Lower lobe of right lung (tissue), 2 donors: ENCODE measurements at regions not wholly inside any gene's neighbourhood (a gene's known extent, or its start where the extent isn't known, plus 50 kb on each side); places are given as distances from the start of the nearest gene placed in this dataset.

ENCODE experiments used
- ATAC-seq, 2 donors: fragments of 200-7000 bp; cut with Tn5 transposase; one replicate each; pipeline ENCODE4 v1.9.1; 2020 to 2022; ENCODE audit warnings: mild to moderate bottlenecking in 2 of 2, moderate library complexity in 2 of 2
- DNase-seq: peaks from one replicate; pipeline ENCODE4 v3.0.0-alpha.2; 2020
- H3K27ac ChIP-seq: fragments of 200-600 bp; one replicate; pipeline ENCODE4 v1.8.0; 2022
- H3K27me3 ChIP-seq: fragments of 200-600 bp; one replicate; pipeline ENCODE4 v1.8.0; 2022; ENCODE audit warnings: low read depth
- H3K36me3 ChIP-seq: fragments of 200-600 bp; one replicate; pipeline ENCODE4 v1.8.0; 2022; ENCODE audit warnings: mild to moderate bottlenecking
- H3K4me1 ChIP-seq: fragments of 200-600 bp; one replicate; pipeline ENCODE4 v1.8.0; 2022
- H3K4me3 ChIP-seq: fragments of 200-600 bp; one replicate; pipeline ENCODE4 v1.8.0; 2022; ENCODE audit warnings: mild to moderate bottlenecking
- H3K9me3 ChIP-seq: fragments of 200-600 bp; one replicate; pipeline ENCODE4 v1.8.0; 2022
- intact Hi-C: fragments of 100-400 bp; cut with DNase I; formaldehyde crosslinking; loops from one replicate; pipeline ENCODE4 v1.11.0; 2022
- TF ChIP-seq, protein P1 (sequence below): fragments of 200-600 bp; IDR thresholded peaks from one replicate; pipeline ENCODE4 v1.8.0; 2022; ENCODE audit warnings: antibody characterized with exemption, mild to moderate bottlenecking
- donor health status: DM: no; HTN: yes; CAD: no; lungs with severe emphysema.

DNA sequence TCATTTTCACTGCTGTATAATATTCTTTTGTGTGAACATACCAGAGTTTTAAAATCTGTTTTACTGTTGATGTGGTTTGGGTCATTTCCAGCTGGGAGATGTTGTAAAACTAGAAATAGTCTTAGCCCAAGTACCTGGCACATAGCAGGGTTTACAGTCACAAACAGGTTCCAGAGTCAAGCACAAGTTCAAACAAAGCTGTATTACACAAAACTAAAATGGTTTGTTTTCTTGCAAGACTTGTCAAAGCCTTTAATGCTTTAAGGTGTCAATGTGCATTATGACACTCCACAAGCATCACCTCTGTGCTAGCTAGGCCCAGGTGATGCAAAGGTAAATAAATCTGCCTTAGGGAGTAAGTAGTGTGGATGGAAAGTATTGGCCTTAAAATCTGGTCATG is 379.1 kb downstream of the MN1 start:
- TF ChIP-seq, protein P1, sequence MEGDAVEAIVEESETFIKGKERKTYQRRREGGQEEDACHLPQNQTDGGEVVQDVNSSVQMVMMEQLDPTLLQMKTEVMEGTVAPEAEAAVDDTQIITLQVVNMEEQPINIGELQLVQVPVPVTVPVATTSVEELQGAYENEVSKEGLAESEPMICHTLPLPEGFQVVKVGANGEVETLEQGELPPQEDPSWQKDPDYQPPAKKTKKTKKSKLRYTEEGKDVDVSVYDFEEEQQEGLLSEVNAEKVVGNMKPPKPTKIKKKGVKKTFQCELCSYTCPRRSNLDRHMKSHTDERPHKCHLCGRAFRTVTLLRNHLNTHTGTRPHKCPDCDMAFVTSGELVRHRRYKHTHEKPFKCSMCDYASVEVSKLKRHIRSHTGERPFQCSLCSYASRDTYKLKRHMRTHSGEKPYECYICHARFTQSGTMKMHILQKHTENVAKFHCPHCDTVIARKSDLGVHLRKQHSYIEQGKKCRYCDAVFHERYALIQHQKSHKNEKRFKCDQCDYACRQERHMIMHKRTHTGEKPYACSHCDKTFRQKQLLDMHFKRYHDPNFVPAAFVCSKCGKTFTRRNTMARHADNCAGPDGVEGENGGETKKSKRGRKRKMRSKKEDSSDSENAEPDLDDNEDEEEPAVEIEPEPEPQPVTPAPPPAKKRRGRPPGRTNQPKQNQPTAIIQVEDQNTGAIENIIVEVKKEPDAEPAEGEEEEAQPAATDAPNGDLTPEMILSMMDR, result no peak
- intact Hi-C loops, result no loop called here
- Histone ChIP-seq H3K27me3 (no peaks in the 10 kb centered on the region), H3K4me1 (peaks cover 14% of the 10 kb centered on the region), H3K9me3 (no peaks in the 10 kb centered on the region), H3K36me3 (no peaks in the 10 kb centered on the region), H3K4me3 (no peak overlapping the region), H3K27ac (no peak overlapping the region)
- DNase-seq, result no peak
- ATAC-seq, result no peak

DNA sequence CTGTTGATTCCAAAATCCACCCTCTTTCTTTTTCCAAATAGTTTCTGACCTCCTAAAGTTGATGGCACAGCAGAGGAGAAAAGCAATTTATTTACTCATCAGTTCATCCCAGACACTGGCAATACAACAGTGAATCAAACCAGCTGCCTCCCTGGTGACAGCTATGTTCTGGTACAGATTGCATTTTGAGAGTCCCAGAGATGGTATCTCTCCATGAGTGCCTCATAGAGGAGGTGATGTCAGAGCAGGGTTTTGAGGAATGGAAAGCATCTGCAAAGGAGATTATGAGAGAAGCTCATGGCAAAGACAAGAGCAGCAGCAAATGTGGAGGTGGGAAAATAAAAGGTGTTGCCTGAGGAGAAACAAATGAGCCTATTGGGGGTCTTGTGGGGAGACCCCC is 377.2 kb downstream of the MN1 start:
- no peak overlapping the region for H3K27ac ChIP-seq
- TF ChIP-seq, protein P1, result no peak
- intact Hi-C loops, result no loop called here

GRCh38 chr22:27429476-27429875 is 372.1 kb downstream of the MN1 start:
- H3K4me3 ChIP-seq, result no peak overlapping the region
- intact Hi-C loops, result no loop called here
- peaks cover 8% of the 10 kb centered on the region for H3K27me3 ChIP-seq
- peaks cover 3% of the 10 kb centered on the region for H3K9me3 ChIP-seq
- no peak for DNase-seq
- H3K27ac ChIP-seq, result no peak overlapping the region
- H3K4me1 ChIP-seq, result no peaks in the 10 kb centered on the region
- no peak for ATAC-seq
- TF ChIP-seq, protein P1, result no peak
- no peaks in the 10 kb centered on the region for H3K36me3 ChIP-seq

More for the DNA sequence above, 377.2 kb downstream of the MN1 start:
- H3K27me3 ChIP-seq, result no peaks in the 10 kb centered on the region
- peaks cover 3% of the 10 kb centered on the region for H3K9me3 ChIP-seq
- no peak overlapping the region for H3K4me3 ChIP-seq
- no peaks in the 10 kb centered on the region for H3K36me3 ChIP-seq
- DNase-seq (no peak), ATAC-seq (no peak)
- peaks cover 14% of the 10 kb centered on the region for H3K4me1 ChIP-seq

DNA sequence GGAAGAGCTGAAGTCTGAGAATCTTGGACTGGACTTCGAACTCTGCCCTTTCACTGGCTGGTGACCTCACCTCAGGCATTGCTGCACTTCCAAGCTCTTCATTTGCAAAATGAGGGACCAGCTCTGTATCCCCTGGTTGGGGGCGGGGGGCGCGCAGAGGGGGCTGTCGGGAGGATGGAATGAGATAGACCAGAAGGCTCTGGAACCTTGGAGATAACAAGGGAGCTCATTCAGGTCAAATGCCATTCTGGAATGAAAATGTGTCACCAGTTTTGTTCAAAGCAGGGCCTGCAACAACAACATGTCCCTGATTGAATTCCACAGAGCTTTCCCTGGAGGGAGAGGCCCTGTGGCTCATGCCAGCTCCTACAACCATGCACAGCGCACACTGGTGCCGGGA is 370.5 kb downstream of the MN1 start:
- Histone ChIP-seq H3K9me3 (peaks cover 3% of the 10 kb centered on the region), H3K4me1 (peaks cover 9% of the 10 kb centered on the region), H3K4me3 (no peak overlapping the region), H3K27ac (no peak overlapping the region), H3K27me3 (peaks cover 8% of the 10 kb centered on the region), H3K36me3 (no peaks in the 10 kb centered on the region)
- intact Hi-C loops, result no loop called here
- TF ChIP-seq, protein P1, result no peak
- ATAC-seq, result no peak
- no peak for DNase-seq

DNA sequence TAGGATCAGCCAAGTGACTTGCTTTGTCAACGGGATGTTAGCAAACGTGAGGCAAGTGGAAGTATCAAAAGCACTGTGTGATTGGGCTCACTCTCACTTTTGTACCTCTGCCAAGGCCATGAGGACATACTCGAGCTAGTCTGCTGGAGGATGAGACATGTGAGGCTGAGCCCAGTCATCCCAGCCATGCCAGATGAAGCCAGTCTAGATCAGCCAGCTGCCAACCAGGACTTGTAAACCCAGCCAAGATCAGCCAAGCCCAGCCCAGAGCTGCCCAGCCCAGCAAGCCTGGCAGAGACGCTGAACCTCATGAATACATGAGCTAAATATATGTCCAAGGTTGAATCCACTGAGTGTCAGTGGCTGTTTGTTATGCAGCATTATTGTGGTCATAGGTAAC is 369.7 kb downstream of the MN1 start:
- no peak for ATAC-seq
- intact Hi-C loops, result no loop called here
- no peak for DNase-seq
- Histone ChIP-seq H3K27ac (no peak overlapping the region), H3K4me1 (peaks cover 9% of the 10 kb centered on the region), H3K36me3 (no peaks in the 10 kb centered on the region), H3K9me3 (peaks cover 3% of the 10 kb centered on the region), H3K27me3 (peaks cover 8% of the 10 kb centered on the region), H3K4me3 (no peak overlapping the region)
- TF ChIP-seq, protein P1, result no peak

GRCh38 chr22:27433099-27433498 is 368.5 kb downstream of the MN1 start:
- H3K4me1 ChIP-seq, result peaks cover 12% of the 10 kb centered on the region
- TF ChIP-seq, protein P1, result no peak
- H3K27me3 ChIP-seq, result peaks cover 8% of the 10 kb centered on the region
- H3K36me3 ChIP-seq, result no peaks in the 10 kb centered on the region
- intact Hi-C loops, result no loop called here
- H3K9me3 ChIP-seq, result no peaks in the 10 kb centered on the region
- no peak for DNase-seq
- ATAC-seq, result no peak
- no peak overlapping the region for H3K4me3 ChIP-seq
- H3K27ac ChIP-seq, result no peak overlapping the region
